GM18873 (cell line): ENCODE measurements at regions not wholly inside any gene's neighbourhood (a gene's known extent, or its start where the extent isn't known, plus 50 kb on each side); places are given as distances from the start of the nearest gene placed in this dataset.

Experiments
- ATAC-seq: cut with Tn5 transposase; IDR thresholded peaks from one replicate; pipeline ENCODE4 v1.9.1; 2021; ENCODE audit warnings: mild to moderate bottlenecking, moderate library complexity, moderate number of reproducible peaks; ENCODE audit not compliant: unreplicated experiment, low FRiP score

DNA sequence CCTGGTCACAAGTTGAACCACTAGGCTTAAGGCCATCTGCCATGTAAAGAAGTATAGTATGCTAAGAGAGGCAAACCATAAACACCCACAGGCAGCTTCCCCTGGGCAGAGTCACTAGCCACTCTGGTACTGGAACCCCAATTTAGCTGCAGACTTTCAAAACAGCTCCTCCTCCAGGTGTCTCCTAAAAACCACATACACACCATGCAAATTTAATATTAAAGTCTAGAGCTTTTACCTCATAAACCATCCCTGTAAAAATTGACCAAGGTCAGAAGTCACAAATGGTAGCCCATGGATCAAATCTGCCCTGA, 99.1 kb upstream of the STT3B start:
- ATAC-seq = no peak

DNA sequence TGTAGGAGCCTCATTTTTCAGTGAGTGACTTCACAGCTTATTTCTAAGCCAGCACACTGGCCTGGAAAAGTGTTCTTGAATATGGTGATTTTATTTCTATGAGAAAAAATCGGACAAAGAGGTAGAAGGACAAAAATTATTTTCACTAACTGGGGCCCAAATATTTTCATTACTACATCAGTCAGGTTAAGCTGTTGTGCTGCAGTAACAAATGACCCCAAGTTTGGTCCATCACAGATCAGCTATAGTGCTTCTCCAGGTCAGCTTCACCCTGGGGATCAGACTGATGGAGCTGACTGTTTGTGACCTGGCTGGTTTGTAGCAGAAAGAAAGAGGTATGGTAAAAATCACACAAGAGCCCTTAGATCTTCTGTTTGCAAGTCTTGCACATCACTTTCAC, 97.9 kb upstream of the STT3B start:
- ATAC-seq = no peak

DNA sequence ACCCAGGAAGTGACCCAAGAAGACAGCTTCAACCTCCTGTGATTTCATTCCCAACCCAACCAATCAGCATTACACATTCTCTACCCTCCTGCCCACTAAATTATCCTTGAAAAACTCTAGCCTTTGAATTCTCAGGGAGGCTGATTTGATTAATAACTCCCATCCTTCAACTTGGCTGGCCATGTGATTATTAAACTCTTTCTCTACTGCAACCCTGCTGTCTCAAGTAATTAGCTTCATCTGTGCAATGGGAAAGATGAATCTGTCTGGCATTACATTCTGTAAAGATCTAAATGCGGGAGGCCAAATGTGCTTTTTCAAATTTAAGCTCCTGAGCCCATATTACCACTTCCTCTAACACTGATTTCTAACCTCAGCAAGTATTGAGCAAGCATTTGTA, 95.9 kb upstream of the STT3B start:
- ATAC-seq = no peak

DNA sequence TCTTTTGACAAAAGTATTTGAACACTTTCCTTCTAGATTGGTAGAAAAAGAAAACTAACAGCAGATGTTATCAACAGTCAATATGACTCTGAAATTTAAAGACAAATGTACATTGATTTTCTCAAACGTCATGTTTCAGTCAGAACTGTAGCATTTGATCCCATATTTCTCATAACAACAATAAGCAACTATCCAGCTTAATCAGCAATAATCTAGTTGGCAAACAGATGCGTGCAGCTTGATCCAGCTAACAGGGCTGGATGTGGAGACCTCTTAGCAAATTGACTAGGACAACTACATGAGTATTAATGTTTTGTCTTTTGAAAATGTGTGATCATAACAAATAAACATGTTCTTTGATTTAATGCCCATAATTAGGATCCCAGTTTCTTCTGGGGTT, 94.0 kb upstream of the STT3B start:
- ATAC-seq = no peak

DNA sequence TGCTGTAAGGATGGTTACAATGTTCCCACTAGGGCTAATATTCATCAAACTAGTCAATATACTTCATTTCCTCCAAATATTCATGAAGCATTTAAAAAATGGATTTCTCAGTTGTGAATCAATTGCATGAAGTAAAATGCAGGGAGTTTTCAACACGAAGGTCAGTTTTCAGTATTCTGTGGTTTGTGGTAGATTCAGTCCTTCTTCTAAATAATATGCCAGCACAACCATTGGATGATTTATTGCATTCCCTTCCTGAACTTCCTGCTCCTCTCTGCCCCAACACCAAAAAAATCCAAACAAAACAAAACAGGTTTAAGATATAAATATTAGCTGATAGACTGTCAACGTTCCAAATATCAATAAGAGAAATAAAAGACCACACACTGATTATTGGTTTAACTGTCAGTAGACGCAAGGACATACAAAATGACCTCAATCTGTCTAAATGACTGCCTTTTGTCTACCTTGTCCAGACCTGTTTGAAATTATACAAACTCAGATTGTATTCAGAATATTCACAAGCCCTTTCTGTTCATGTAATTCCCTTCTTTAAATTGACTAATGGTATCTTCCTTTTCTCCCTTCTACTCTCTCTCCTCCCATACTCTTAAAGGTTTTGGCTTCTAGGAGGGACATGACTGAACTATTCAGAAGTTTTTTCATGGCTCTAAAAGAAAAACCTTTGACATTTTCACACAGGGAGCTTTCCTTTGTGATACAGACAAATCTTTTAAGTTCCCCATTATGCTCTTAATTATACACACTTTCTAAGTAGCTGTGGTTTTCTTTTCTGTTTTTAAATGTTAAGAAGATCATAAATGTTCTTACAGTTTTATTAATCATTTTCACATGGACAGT, 92.6 kb upstream of the STT3B start:
- ATAC-seq = no peak

DNA sequence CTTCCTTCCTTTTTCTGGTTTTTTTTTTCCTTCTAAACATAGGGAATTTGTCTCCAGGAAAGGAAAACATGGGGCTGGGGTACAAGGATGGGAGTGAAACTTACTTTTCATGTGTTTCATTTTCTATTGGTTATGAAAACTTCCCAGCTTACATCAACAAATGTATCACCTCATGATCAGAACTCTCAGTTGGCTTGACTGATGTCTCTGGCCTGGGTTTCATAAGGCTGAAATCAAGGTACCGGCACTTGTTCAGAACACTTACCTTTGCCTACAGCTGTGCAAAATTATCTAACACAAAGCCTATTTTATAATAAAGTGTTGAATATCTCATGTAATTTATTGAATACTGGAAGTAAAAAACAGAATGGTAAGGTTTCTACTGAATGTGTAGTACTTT, 91.8 kb upstream of the STT3B start:
- ATAC-seq = no peak

DNA sequence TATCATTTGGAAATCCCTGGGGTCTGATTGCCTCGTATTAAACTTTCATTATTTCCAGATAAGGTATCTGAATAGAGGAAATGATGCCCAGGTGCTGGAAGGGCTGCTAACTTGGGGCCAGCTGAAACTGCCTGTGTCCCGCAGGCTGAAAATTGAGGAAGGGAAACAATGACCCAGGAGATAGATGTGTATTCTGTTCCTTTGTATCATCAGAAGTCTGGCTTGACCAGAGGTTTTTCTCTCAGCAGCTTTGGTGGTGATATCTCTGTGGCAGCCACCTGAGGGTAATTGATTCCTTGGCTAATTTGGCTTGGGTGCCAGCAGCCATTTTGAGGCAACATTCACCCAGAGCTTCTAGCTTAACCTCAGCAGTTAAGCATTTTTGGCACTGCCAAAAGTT, 90.0 kb upstream of the STT3B start:
- ATAC-seq = no peak

DNA sequence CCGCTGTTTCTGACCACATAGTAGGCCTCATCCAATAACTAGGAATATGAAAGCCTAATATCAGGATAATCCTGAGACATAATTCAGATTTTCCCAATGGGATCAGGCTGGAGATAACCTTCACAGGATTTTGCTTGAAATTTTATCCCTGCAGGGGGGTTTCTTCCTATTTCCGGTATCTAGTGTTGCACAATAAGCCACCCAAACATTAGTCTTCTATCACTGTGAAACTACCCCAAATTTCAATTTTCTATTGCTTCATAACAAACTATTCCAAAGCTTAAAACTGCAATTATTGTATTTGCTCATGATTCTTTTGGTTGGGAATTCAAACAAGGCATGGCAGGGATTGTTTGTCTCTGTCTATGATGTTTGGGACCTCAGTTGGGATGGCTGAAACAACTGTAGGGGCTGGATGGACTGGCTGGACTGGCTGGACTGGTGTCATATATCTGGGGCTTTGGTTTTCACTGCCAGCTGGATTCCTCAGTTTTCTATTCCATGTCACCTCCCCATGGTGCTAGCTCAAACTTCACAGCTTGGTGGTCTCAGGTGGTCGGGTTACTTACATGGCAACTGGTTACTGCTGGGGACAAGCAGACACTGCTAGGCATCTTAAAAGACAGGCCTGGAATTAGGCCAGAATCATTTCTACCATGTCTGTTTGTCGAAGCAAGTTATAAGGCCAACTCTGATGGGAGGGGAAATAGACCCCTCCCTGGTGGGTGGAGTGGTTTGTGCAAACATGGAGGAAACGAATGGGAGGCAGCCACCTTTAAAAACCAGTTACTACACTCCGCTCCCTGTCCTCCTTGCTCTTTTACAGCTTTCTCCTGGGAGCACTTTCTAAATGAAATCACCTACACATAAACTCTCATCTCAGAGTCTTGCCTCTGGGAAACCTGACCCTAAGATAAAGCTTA, 88.2 kb upstream of the STT3B start:
- ATAC-seq = no peak

DNA sequence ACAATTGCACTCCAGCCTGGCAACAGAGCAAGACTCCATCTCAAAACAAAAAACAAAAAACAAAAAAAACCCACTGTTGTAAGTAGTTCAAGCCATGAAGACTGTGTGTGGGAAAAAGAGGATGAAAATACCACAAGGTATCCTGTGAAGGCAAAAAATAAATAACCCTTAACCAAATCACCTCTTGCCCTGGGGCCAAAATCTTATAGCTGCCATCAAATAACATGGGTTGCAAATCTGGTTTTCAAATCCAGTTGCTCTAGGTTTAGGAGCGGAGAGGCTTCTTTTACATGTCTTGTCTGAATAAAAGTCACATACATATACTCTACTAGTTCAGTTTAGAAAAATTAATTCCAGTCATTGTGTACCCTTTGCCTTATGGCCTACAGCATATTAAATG, 87.0 kb upstream of the STT3B start:
- ATAC-seq = no peak

DNA sequence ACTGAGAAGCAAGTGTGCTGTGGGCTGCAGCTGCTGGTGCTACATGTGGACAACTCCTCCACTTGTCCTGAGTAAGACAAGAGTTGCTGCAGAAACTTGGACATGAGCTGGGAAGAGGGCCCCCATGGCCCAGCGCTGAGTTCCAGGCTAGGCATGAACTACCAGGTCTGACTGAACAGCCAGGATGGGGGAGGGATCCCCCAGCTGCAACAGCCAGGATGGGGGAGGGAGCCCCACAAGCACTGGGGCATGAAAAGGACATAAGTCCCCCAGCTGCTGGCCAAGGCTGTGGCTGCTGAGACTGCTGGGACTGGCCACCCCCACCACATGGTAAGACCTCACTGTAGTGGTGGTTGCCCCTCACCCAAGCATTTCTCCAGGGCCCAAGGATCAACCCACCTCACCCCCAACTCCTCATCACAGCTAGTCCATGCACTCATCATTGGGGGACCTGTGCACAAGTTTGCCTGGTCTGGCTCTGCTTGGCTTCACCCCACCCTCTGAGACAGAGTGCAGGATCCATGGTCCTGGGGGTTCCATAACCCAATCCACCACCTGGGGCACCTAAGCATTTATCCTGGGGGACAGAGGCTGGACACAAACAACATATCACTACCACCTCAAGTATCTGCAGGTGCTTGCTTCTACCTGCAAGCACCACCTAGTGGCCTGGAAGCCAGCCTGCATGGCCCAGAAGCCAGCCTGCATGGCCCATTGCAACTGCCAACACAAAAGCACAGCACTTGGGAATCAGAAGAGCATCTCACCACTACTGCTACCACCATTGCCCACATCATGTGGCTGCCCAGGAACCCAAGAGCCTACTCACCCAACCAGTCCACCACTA, 84.5 kb upstream of the STT3B start:
- no peak for ATAC-seq

DNA sequence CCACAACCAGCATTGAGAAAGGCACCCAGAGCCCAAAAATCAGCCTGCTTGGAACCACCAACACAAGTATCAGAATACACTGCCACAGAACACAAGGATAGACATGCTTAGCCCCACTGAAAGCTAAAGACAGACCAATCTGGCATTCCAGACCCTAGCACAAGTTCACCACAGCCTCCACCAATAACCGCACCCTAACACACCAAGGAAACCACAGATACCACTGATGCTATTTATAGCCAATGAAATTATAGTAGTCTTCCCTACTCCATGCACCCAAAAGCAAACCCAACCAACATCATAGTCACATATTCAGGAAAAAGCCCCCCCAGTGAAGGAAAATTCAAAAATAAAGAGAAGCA, 83.9 kb upstream of the STT3B start:
- ATAC-seq = no peak

DNA sequence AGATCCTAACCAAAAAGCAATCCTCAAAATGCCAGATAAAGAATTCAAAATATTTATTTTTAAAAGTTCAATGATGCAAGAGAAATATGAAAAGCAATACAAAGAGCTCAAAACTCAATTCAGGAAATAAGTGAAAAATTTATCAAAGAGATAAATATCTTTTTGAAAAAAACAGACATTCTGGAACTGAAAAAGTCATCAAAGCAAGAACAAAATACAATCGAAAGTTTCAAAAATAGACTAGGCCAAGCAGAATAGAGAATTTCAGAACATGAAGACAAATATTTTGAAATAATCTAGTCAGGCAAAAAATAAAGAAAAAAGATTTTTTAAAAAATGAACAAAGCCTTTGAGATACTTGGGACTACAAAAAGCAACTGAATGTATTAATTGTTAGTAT, 83.4 kb upstream of the STT3B start:
- no peak for ATAC-seq

DNA sequence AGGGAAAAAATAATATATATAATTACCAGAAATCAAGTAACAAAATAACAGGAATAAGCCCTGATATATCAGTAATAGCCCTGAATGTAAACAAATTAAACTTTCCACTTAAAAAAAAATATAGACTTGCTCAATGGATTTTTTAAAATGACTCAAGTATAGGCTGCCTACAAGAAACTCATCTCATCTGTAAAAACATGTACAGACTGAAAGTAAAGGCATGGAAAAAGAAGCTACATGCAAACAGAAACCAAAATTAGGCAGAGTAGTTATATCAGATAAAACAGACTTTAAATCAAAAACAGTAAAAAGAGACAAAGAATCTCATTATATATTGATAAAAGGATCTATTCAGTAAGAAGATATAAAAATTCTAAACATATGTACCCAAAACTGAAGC, 82.4 kb upstream of the STT3B start:
- ATAC-seq = no peak

DNA sequence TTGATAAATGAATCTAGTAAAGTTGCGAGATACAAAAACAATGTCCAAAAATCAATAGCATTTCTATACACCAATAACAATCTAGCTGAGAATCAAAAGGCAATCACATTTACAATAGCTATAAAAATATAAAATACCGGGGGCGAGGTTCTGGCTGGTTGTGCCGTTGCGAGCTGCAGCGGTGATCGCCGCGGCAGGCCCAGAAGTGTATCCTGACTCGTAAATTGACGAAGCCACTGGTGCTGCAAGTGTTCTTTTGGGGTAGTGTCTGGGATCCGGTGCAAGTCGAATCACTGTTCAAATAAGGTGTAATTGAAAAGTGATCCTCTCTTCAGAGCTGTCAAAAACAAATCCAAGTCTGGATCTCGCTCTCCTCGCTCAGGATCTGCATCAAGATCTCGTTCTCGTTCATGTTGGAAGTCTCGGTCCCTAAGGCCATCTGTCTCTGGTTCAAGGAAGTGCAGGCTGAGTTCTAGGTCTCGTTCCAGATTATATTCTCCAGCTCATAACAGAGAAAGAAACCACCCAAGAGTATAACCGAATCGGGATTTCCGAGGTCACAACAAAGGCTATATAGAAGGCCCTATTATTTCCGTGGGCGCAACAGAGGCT, 80.1 kb upstream of the STT3B start:
- no peak for ATAC-seq

DNA sequence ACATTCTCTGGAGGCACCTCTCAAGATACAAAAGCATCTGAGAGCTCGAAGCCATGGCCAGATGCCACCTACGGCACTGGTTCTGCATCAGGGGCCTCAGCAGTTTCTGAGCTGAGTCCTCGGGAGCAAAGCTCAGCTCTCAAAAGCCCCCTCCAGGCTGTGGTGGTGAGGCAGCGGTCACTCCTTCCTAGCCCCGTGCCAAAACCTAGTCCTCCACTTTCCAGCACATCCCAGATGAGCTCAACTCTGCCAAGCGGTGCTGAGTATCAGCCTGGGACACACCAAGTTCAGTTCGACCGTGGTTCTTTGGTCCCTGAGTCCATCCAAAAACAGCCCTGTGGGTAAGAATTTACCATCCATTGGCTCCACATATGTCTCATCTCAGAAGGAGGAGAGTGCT, 79.3 kb upstream of the STT3B start:
- no peak for ATAC-seq

DNA sequence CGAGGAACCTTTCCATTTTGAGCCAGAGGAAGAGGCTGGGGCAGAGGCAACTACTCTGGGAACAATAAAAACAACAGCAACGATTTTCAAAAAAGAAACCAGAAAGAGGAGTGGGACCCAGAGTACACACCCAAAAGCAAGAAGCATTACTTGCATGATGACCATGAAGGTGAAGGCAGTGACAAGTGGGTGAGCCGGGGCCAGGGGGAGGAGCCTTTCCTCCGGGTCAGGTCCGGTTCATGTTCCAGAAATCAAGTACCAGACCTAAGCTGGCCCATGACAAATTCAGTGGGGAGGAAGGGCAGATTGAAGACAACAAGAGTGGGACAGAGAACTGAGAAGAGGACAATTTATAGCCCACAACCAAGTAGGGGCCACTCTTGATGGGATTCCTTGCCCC, 77.2 kb upstream of the STT3B start:
- ATAC-seq = no peak

DNA sequence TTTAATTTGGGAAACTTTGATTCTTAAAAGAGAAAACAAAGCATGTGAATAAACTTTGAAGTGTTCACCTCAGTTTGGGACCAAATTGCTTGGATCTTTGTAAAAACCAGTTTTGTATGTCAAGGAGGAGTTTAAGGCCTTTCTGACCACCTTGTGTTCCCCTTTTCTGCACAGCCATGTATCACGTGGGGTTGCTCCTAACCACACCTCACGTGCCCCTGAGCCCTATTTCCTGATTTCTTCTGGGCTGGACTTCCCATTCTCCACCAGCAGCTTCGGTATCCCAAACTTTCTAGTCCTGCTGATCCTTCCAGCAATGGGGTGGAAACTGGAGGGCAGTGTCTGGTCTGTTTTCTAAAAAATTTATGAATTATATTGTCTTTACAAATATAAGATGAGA, 76.4 kb upstream of the STT3B start:
- ATAC-seq = no peak

DNA sequence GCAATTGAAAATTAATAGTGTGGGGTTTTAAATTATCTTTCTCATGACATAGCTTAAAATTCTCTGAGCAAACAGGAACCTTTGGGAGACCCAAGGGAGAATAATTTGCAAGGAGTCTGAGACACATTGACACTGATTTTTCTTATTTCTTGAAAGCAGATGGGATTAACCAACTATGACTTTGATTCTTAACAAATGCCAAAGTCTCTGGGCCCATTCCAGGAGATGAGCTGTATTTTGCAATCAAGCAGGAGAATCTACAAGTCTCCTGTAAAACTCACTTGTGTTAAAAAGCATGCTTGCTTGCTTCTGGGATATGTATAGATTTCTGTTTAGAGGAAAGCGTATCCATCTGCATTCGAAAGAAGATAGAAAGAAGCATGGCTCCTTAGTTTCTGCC, 71.3 kb upstream of the STT3B start:
- no peak for ATAC-seq

DNA sequence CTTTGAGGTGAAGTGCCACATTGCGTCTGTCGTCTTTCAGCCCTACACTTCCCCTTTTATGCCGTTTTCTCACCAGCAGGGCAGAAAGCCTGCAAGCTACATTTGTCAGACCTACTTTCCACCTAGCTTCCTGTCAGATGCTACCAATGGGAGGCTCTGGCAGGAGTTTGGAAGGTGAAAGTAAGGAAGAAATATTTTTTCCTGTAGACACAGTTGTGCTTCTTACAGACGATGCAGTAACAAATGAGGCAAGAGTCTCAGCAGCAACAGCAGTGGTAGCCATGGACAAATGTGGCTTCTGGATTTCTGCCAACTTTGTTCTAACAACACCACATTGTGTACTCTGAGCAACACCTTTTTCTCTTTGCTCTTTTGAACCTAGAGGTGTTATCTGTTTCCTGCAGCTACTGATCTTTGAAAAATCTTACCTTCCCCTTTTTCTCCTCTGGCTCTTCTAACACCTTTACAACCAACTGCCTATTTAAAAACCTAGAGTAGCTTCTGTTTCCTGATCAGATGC, 70.6 kb upstream of the STT3B start:
- no peak for ATAC-seq

DNA sequence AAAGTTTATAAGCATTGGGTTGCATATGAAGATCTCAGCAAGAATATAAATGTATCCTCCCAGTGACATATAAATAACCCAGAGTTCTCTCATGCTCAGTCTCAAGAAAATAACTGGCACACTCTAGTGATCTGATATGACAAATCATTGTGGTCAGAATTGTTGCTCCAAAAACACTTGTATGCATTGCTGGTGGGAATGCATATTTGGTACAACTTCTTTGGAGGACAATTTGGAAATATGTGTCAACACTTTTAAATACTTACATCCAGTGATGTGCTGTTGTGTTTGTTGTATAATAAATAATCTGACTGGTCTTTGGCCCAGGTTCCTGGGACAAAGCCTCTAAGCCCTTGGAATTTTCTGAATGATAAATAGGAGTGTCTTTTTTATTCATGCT, 66.7 kb upstream of the STT3B start:
- ATAC-seq = no peak
